Spinal cord (tissue), 9 donors: ENCODE measurements at regions not wholly inside any gene's neighbourhood (a gene's known extent, or its start where the extent isn't known, plus 50 kb on each side); places are given as distances from the start of the nearest gene placed in this dataset.

Experiments
- DNase-seq, 6 donors: peaks; one replicate each; pipeline versions ENCODE4 v3.0.0 to v3.0.0-alpha.2; 2013 to 2015; ENCODE audit warnings: low spot score in 6 of 6, low read depth in 4 of 6
- H3K27ac ChIP-seq: one replicate; pipeline ENCODE4 v1.5.1; 2013; ENCODE audit warnings: low read depth, low read length, control low read depth
- H3K27me3 ChIP-seq: one replicate; pipeline ENCODE4 v1.6.1; 2013; ENCODE audit warnings: low read length; ENCODE audit not compliant: control insufficient read depth, insufficient read depth
- H3K36me3 ChIP-seq: one replicate; pipeline ENCODE4 v1.6.1; 2013; ENCODE audit warnings: low read length; ENCODE audit not compliant: control insufficient read depth, insufficient read depth
- H3K4me1 ChIP-seq: one replicate; pipeline ENCODE4 v1.6.1; 2013; ENCODE audit warnings: low read length; ENCODE audit not compliant: control insufficient read depth, insufficient read depth
- H3K4me3 ChIP-seq: one replicate; pipeline ENCODE4 v1.5.1; 2013; ENCODE audit warnings: low read depth, low read length, control low read depth
- H3K9me3 ChIP-seq: one replicate; pipeline ENCODE4 v1.6.1; 2013; ENCODE audit warnings: low read length; ENCODE audit not compliant: control insufficient read depth, insufficient read depth
- WGBS: methylation state at CpG from one replicate; pipeline ENCODE4 v1.1.5; 2013; ENCODE audit warnings: missing lambda C conversion rate; ENCODE audit not compliant: insufficient coverage; 5-methylcytosine and 5-hydroxymethylcytosine counted together
- donor health status: healthy.

GRCh38 chr4:126715067-126715466, 917.7 kb upstream of the INTU start:
- DNase-seq, result no peak
- no peaks in the 10 kb centered on the region for H3K27me3 ChIP-seq
- 93% methylated on average over 3 of the region's 8 CpGs for WGBS

GRCh38 chr4:126715681-126716080, 917.1 kb upstream of the INTU start:
- no CpG with 5 or more reads among the region's 3 CpGs for WGBS
- DNase-seq, result no peak
- H3K4me1 ChIP-seq, result no peaks in the 10 kb centered on the region
- H3K27ac ChIP-seq, result no peak overlapping the region
- H3K36me3 ChIP-seq, result no peaks in the 10 kb centered on the region
- no peaks in the 10 kb centered on the region for H3K27me3 ChIP-seq
- no peaks in the 10 kb centered on the region for H3K9me3 ChIP-seq
- no peak overlapping the region for H3K4me3 ChIP-seq

More at GRCh38 chr4:126715067-126715466, 917.7 kb upstream of the INTU start:
- Histone ChIP-seq H3K4me3 (no peak overlapping the region), H3K4me1 (no peaks in the 10 kb centered on the region), H3K27ac (no peak overlapping the region), H3K9me3 (no peaks in the 10 kb centered on the region), H3K36me3 (no peaks in the 10 kb centered on the region)

GRCh38 chr4:126718136-126718535, 914.6 kb upstream of the INTU start:
- no peaks in the 10 kb centered on the region for H3K4me1 ChIP-seq
- 63% methylated on average over 1 of the region's 4 CpGs for WGBS

GRCh38 chr4:126719852-126720251, 912.9 kb upstream of the INTU start:
- Histone ChIP-seq H3K27me3 (no peaks in the 10 kb centered on the region), H3K4me1 (no peaks in the 10 kb centered on the region), H3K4me3 (no peak overlapping the region), H3K27ac (no peak overlapping the region), H3K9me3 (no peaks in the 10 kb centered on the region), H3K36me3 (no peaks in the 10 kb centered on the region)
- no CpG with 5 or more reads among the region's 3 CpGs for WGBS
- DNase-seq, result peak in 1 of 6 donors; percentile 47

More at GRCh38 chr4:126718136-126718535, 914.6 kb upstream of the INTU start:
- DNase-seq, result no peak
- H3K27ac ChIP-seq, result no peak overlapping the region
- H3K27me3 ChIP-seq, result no peaks in the 10 kb centered on the region
- H3K4me3 ChIP-seq, result no peak overlapping the region
- H3K36me3 ChIP-seq, result no peaks in the 10 kb centered on the region
- H3K9me3 ChIP-seq, result no peaks in the 10 kb centered on the region

- H3K36me3 ChIP-seq, result no peaks in the 10 kb centered on the region
- H3K27ac ChIP-seq, result no peak overlapping the region
- H3K9me3 ChIP-seq, result no peaks in the 10 kb centered on the region
- no peaks in the 10 kb centered on the region for H3K27me3 ChIP-seq
- H3K4me3 ChIP-seq, result no peak overlapping the region
- no peaks in the 10 kb centered on the region for H3K4me1 ChIP-seq
- DNase-seq, result peak in 2 of 6 donors; percentile 18 to 48
These were observed 906.9 kb upstream of the INTU start for GRCh38 chr4:126725906-126726305.

DNA sequence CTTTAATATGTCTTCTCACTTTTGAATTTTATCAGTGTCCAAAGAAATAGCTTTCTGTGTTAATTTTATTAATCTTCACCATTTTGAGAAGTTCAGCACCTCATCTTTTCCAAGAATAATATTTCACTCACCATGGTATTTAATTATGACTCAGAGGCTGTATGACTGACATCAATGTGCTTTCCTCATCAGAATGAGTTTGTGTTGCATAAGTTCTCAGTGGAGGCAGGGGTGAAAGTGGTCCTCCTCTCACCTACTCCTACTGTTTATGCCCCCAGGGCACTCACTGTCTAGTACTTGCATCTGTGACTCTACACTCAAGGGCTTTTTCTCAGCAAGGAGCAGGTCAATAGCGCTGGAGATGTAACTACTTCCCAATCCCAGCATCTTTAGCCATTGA, 905.3 kb upstream of the INTU start:
- no peaks in the 10 kb centered on the region for H3K36me3 ChIP-seq
- no CpG with 5 or more reads among the region's 1 CpG for whole genome bisulfite sequencing
- no peaks in the 10 kb centered on the region for H3K9me3 ChIP-seq
- H3K27me3 ChIP-seq, result no peaks in the 10 kb centered on the region
- no peaks in the 10 kb centered on the region for H3K4me1 ChIP-seq
- DNase-seq, result no peak
- H3K4me3 ChIP-seq, result no peak overlapping the region
- H3K27ac ChIP-seq, result no peak overlapping the region

DNA sequence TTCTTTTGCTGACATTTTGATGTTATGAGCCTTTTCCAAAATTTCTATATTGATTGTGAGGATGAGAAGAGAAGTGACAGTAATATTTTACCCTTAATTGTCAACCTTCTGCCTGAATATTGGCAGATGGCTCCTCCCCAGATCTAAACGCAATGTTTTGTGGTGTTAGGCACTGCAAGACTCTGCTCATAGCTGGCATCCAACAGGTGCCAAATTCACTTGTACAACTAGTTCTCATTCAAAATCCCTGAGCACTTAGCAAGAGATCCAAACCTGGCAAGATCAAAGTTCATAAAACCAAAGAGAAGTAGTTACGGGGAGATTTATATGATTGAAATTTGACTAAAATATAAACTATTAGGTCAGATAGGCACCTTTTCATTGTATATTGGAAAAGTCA, 901.7 kb upstream of the INTU start:
- whole genome bisulfite sequencing, result no CpG with 5 or more reads among the region's 2 CpGs
- Histone ChIP-seq H3K9me3 (no peaks in the 10 kb centered on the region), H3K27ac (no peak overlapping the region), H3K36me3 (no peaks in the 10 kb centered on the region), H3K27me3 (no peaks in the 10 kb centered on the region), H3K4me1 (no peaks in the 10 kb centered on the region), H3K4me3 (no peak overlapping the region)
- no peak for DNase-seq

- no CpG with 5 or more reads among the region's 3 CpGs for WGBS
- H3K27me3 ChIP-seq, result no peaks in the 10 kb centered on the region
- DNase-seq, result peak in 1 of 6 donors; percentile 15
- H3K4me1 ChIP-seq, result no peaks in the 10 kb centered on the region
- H3K4me3 ChIP-seq, result no peak overlapping the region
- H3K36me3 ChIP-seq, result no peaks in the 10 kb centered on the region
- no peak overlapping the region for H3K27ac ChIP-seq
- no peaks in the 10 kb centered on the region for H3K9me3 ChIP-seq
These were observed 899.5 kb upstream of the INTU start for GRCh38 chr4:126733301-126733700.

- H3K4me1 ChIP-seq, result no peaks in the 10 kb centered on the region
- H3K9me3 ChIP-seq, result no peaks in the 10 kb centered on the region
- no peak overlapping the region for H3K27ac ChIP-seq
- no peak for DNase-seq
- no peak overlapping the region for H3K4me3 ChIP-seq
- WGBS, result no CpG with 5 or more reads among the region's 2 CpGs
- no peaks in the 10 kb centered on the region for H3K27me3 ChIP-seq
- no peaks in the 10 kb centered on the region for H3K36me3 ChIP-seq
These were observed 898.3 kb upstream of the INTU start for GRCh38 chr4:126734465-126734864.

DNA sequence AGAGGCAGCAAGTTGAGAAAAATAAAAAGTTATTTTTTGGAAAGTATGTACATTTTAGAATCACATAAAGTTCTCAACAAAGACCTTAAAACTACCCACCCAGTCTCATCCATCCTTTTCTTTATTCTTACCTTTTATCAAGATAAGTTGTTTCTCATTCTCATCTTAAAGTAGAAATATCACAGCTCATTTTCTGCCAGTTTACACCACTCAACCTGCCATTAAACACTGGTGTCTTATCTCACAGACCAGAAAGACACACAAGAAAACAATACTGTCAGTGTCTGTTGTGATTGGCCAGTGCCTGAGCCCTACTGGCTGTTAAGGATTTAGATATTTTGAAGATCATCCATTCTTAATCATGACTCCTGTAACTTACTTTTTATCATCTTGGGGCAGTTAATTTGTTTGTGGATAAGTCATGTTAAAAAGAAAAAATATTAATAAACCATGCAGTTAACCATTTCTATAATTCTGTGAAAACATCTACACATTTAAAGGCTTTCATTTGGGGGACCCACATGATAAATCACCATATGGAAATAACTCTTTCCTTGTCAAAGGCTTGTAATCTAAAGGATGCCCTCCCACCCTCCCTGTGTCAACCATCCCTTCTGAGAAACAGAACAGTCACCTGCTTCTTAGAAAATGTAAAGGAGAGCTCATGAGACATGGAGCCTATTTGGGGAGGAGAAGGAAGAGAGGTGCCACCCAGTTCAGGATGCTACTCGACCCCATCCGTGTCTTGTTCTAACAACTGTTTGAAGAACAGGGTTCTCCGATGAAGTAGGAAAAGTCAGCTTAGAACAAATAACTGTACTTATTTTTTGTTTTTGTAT, 897.2 kb upstream of the INTU start:
- H3K4me3 ChIP-seq, result no peak overlapping the region
- H3K27ac ChIP-seq, result no peak overlapping the region
- H3K27me3 ChIP-seq, result no peaks in the 10 kb centered on the region
- no peaks in the 10 kb centered on the region for H3K4me1 ChIP-seq
- DNase-seq, result no peak
- no peaks in the 10 kb centered on the region for H3K9me3 ChIP-seq
- no peaks in the 10 kb centered on the region for H3K36me3 ChIP-seq
- no CpG with 5 or more reads among the region's 3 CpGs for WGBS
